MCF 10A (cell line): ENCODE measurements at regions not wholly inside any gene's neighbourhood (a gene's known extent, or its start where the extent isn't known, plus 50 kb on each side); places are given as distances from the start of the nearest gene placed in this dataset.

ENCODE experiments used
- BruUV-seq: library from RNA; stranded (reverse); fragments of 400-500 nt; replicated peaks from 2 replicates; lab custom pipeline; 2021; lab: Mats Ljungman, UMichigan
- CTCF ChIA-PET: fragments of 300-600 bp; sonication (Branson Sonifier 250); formaldehyde crosslinking; extraction: SDS; loops from one replicate; lab custom pipeline; 2021; ENCODE audit warnings: antibody characterized with exemption, inconsistent platforms; lab: Yijun Ruan, JAX
- POLR2A ChIA-PET: fragments of 300-600, 350-650 bp; sonication (Branson Sonifier 250); formaldehyde crosslinking; extraction: SDS; loops from one replicate; lab custom pipeline; 2020; ENCODE audit warnings: antibody characterized with exemption, inconsistent platforms; lab: Yijun Ruan, JAX
- DNase-seq: peaks from one replicate; pipeline ENCODE4 v3.0.0-alpha.2; 2018; ENCODE audit not compliant: unreplicated experiment
- H3K27ac Mint-ChIP-seq: one replicate; pipeline ENCODE4 v1.8.0; 2022; ENCODE audit warnings: mild to moderate bottlenecking, low read depth, mixed read lengths; ENCODE audit not compliant: unreplicated experiment
- H3K27me3 Mint-ChIP-seq: one replicate; pipeline ENCODE4 v1.8.0; 2022; ENCODE audit warnings: mixed read lengths; ENCODE audit not compliant: insufficient read depth, unreplicated experiment
- H3K36me3 Mint-ChIP-seq: one replicate; pipeline ENCODE4 v1.8.0; 2022; ENCODE audit warnings: mild to moderate bottlenecking, moderate library complexity, mixed read lengths; ENCODE audit not compliant: insufficient read depth, unreplicated experiment
- H3K4me1 Mint-ChIP-seq: one replicate; pipeline ENCODE4 v1.8.0; 2022; ENCODE audit warnings: mixed read lengths; ENCODE audit not compliant: insufficient read depth, unreplicated experiment
- H3K4me3 Mint-ChIP-seq: one replicate; pipeline ENCODE4 v1.8.0; 2022; ENCODE audit warnings: mild to moderate bottlenecking, moderate library complexity, mixed read lengths; ENCODE audit not compliant: unreplicated experiment
- H3K9me3 Mint-ChIP-seq: one replicate; pipeline ENCODE4 v1.8.0; 2022; ENCODE audit warnings: mixed read lengths; ENCODE audit not compliant: unreplicated experiment
- CTCF ChIP-seq: fragments of 200-600 bp; IDR thresholded peaks from one replicate; pipeline ENCODE4 v1.8.0; 2022; ENCODE audit warnings: antibody characterized with exemption, mild to moderate bottlenecking; ENCODE audit not compliant: unreplicated experiment
- intact Hi-C: fragments of 100-400 bp; cut with micrococcal nuclease; formaldehyde crosslinking; loops from 2 replicates; pipeline ENCODE4 v1.14.1; 2022

- ChIA-PET POLR2A (no interaction called here), CTCF (no interaction called here)
- no peak overlapping the region for H3K27ac Mint-ChIP-seq
- no peak for DNase-seq
- H3K9me3 Mint-ChIP-seq, result no peaks in the 10 kb centered on the region
- no TSS peak for BruUV-seq
- intact Hi-C loops, result no loop called here
- H3K4me3 Mint-ChIP-seq, result no peak overlapping the region
- no peaks in the 10 kb centered on the region for H3K4me1 Mint-ChIP-seq
- no peak for TF ChIP-seq CTCF
- H3K36me3 Mint-ChIP-seq, result no peaks in the 10 kb centered on the region
- H3K27me3 Mint-ChIP-seq, result no peaks in the 10 kb centered on the region
Measured at GRCh38 chr4:59920416-59920815, 1279.7 kb upstream of the ADGRL3 start.

GRCh38 chr4:59925290-59925689, 1274.8 kb upstream of the ADGRL3 start:
- CTCF ChIA-PET, result no interaction called here
- BruUV-seq, result no TSS peak
- intact Hi-C loops, result no loop called here
- H3K27me3 Mint-ChIP-seq, result no peaks in the 10 kb centered on the region
- POLR2A ChIA-PET, result interaction anchor here (0.6 kb wide), 1 partner anchor 93 kb away, joined by 3 read pairs; no protein-coding TSS in a partner anchor
- H3K36me3 Mint-ChIP-seq, result no peaks in the 10 kb centered on the region
- peak; percentile 1 for DNase-seq
- peaks cover 7% of the 10 kb centered on the region for H3K9me3 Mint-ChIP-seq
- H3K4me3 Mint-ChIP-seq, result no peak overlapping the region
- H3K4me1 Mint-ChIP-seq, result no peaks in the 10 kb centered on the region
- no peak for TF ChIP-seq CTCF
- no peak overlapping the region for H3K27ac Mint-ChIP-seq

- intact Hi-C loops, result no loop called here
- Mint-ChIP-seq H3K27ac (no peak overlapping the region), H3K4me1 (no peaks in the 10 kb centered on the region), H3K36me3 (peaks cover 6% of the 10 kb centered on the region), H3K9me3 (peaks cover 6% of the 10 kb centered on the region), H3K27me3 (no peaks in the 10 kb centered on the region), H3K4me3 (no peak overlapping the region)
- POLR2A ChIA-PET, result interaction anchor here (0.6 to 0.7 kb wide), 2 partner anchors 185 to 288 kb away, joined by 3 read pairs; no protein-coding TSS in a partner anchor
- no TSS peak for BruUV-seq
- CTCF ChIA-PET, result no interaction called here
- TF ChIP-seq CTCF, result no peak
- DNase-seq, result no peak
Measured at GRCh38 chr4:59936566-59936965, 1263.6 kb upstream of the ADGRL3 start.

GRCh38 chr4:59938166-59938565, 1262.0 kb upstream of the ADGRL3 start:
- H3K27ac Mint-ChIP-seq, result no peak overlapping the region
- peaks cover 6% of the 10 kb centered on the region for H3K36me3 Mint-ChIP-seq
- peaks cover 9% of the 10 kb centered on the region for H3K9me3 Mint-ChIP-seq
- no peak overlapping the region for H3K4me3 Mint-ChIP-seq
- BruUV-seq, result no TSS peak
- no peaks in the 10 kb centered on the region for H3K27me3 Mint-ChIP-seq
- POLR2A ChIA-PET, result interaction anchor here (0.6 kb wide), 1 partner anchor 723 kb away, joined by 3 read pairs; no protein-coding TSS in a partner anchor
- CTCF ChIA-PET, result interaction anchor here (1.1 kb wide), 1 partner anchor 37 kb away, joined by 4 read pairs; no protein-coding TSS in a partner anchor
- DNase-seq, result no peak
- intact Hi-C loops, result no loop called here
- H3K4me1 Mint-ChIP-seq, result no peaks in the 10 kb centered on the region
- no peak for TF ChIP-seq CTCF
